ENCODE measurements at regions not wholly inside any gene's neighbourhood (a gene's known extent, or its start where the extent isn't known, plus 50 kb on each side); places are given as distances from the start of the nearest gene placed in this dataset.
A peak's percentile ranks its signal among the peaks of the same experiment; 100 is the strongest.

DNA sequence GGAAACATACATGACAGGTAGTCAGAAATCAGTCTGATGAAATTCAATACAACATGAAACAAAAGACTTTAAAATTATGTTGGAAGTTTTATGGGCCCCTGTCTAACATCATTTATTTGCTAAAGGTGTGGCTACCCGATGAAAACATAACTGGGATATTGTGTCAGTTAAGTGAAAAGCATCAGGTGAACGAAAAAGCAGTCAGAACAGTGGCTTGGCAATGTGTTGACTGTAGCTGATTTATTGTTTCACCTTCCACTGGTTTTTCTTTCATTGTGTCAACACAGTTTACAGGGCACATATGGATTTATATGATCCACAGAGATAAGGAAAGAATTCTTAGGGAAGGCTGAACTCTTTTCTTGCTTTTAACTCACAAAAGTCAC is 429.6 kb upstream of the ZNF608 start:
- no peak for DNase-seq (ENCODE audit: low spot score)

DNA sequence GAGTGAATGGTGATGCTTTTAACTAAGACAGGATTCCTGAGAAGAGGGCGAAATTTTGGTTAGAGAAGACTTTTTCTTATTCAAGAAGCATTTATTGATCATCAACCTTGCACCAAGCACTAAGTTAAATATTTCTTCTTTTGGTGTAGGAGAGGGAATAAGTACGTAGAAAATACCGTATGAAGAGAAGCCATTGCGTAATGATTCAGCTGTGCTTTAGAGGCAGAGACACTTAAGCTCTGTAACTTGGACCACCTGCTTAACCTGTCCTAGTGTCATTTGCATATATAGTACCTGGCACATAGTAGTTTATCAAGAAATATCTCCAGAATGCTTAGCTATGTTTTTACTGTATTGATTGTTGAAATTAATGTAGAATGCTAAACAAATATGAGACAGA is 430.9 kb upstream of the ZNF608 start:
- DNase-seq (ENCODE audit: low spot score) = no peak

DNA sequence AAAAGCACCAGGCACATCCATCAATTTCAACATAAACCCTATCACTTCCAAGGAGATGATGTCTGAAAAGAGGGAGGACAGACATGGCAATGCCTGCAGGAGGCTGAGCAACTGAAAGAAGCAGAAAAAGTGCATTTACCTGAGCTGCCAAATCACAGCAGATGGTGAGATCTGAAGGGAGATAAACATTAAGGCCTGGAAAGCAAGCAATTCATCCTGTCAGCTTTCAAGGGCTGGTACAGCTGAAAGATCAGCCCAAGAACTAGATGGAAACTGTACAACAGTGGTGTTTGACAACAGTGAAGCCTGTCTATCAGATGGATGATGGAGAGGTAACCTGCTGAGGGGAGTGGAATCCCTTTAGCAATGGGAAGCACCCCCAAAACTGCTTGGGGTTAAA is 433.2 kb upstream of the ZNF608 start:
- no peak for DNase-seq (ENCODE audit: low spot score)

DNA sequence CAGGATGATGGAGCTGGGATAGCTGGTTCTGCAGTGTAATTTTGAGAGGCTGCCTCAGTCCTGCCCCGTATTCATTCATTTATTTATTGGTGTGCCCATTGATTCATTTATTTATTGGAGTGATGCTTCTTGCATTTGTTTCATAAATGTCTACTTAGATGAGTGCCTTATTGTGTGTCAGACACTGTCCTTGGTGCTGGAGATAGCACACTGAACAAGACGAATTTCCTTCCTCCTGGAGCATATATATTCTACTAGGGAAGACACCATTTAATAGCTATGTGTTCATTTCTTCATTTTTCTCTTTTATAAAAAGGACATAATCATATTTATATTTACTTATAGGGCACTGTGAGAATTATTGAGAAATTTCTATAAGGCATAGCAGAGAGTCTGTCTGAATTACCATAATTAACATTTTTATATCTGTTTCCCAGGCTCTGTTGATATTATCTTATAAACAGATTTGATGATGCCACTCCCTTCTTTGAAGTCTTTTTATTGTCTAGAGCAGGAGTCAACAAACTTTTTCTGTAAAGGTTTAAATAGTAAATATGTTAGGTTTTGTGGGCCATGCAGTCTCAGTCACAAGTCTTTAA is 433.9 kb upstream of the ZNF608 start:
- DNase-seq (ENCODE audit: low spot score) = no peak

DNA sequence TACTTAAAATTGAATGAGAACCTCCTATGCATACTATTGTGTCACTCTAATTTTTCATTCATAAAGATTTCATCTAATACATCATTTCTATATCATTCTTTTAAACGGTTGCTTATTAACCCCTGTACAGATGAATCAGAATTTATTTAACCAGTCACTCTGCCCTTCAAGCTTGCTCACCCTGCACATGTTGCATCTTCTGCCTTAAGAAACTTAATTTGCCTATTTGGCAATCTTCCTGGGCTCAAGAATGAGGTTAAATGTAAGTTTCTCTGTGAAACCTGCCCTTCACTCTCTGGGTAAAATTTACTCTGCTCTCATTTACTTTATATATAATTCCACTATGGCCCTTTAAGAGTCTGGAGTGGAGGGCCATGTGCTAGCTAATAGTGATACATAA is 434.7 kb upstream of the ZNF608 start:
- DNase-seq (ENCODE audit: low spot score) = no peak

DNA sequence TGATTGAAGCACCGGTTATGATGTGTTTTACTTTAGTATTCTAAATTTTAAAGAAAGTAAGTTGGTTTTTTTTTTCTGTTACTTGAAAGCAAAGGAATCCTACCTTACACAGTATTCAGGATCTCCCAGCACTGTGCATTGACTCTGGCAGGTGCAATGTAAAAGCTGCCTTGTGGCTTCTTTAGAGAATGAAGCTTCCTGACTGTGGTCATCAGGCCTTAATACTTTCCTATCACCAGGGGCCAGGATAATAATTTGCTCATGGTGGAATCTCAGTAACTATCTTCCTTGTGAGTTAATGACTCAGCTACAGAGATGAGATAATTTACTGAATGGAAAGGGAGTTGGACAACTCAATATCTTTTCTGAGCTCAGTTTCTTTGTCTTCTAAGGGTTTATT is 435.5 kb upstream of the ZNF608 start:
- DNase-seq (ENCODE audit: low spot score) = no peak

DNA sequence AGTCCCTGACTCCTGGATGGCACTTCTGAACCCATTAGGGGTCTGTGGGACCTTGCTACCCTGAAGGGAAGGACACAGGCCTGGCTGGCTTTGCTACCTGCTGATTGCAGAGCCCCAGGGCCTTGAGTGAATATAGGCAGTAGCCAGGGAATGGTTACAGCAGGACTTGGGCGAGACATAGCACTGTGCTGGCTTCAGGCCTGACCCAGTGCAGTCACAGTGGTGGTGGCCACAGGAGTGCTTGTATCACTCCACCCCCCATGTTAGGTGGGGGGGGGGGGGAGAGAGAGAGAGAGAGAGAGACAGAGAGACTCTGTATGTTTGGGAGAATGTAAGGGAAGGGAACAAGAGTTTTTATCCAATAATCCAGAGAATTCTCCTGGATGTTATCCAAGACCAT is 439.3 kb upstream of the ZNF608 start:
- no peak for DNase-seq (ENCODE audit: low spot score)

DNA sequence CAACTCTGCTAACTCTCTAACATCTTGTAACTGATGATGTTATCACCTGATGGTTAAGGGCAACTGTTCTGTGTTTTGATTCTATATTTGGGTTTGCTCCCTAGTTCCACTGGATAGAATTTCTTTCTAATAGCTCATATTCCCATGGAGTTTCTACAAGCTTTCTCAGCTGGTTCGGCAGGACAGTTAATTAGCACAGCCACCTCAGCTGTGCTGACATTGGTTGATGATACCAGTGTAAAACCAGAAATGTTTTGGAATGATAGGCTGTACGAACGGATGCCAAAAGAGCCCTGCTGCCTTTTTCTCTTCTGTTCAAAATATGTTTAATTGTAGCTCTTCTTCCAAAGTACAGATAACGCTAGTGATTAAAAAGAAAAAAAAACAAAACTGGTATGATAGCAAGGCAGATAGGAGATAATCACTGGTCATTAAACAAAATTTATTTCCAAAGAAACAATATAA is 440.5 kb upstream of the ZNF608 start:
- DNase-seq (ENCODE audit: low spot score) = no peak

DNA sequence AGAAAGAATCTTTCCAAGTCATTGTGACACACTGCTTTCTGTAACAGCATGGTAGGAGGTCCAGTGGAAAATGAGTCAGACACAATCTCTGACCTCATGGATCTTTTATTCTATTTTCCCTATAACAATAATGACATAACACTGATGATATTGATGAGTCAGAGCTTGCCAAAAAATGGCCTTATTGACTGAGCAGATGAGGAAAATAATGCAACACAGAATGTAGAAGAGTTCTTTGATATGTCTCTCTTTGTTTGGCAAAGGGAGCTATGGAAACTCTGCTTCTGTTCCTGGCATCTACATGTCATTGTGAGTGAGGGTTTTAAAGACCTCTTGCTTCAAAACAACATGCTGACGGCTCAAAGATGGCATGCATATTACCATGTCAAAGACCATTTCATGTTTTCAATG is 443.1 kb upstream of the ZNF608 start:
- no peak for DNase-seq (ENCODE audit: low spot score)

DNA sequence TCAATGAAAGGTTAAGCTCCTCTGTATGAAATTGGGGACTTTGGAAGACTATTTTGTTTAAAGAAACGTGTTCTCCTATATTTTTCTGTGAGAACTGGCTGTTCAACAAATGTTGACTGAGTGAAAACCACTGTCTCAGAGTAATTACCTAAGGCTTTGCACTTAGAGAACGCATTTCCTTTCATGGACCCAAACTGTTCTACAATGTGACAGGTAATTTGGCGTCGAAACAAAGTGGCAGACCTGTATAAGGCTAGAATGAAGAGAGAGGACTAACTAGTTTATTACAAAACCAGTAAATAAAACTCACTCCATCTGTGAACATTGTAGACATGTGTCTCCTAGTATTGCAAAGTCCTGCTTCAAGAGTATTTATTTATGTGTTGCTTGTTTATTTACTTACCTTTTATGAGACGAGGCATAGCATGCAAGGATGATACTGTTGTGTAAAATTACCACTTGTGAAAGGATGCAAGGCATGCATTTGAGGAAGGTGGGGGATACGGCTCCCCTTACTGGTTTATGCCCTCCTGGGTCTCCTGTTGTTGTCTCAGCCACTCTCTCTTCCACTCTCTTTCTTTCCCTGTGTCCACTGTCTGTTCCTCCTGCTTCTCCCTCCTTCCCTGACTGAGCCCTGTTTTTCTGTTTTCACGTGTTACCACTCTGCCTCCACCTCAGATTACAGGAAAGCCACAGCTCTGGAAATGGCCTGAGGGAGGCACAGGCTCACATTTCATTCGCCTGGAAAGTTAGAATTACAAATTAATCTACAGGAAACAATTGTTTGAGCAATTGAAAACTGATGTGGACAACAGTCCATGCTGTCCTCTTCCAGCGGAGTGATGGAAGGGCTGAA is 444.0 kb upstream of the ZNF608 start:
- DNase-seq (ENCODE audit: low spot score) = no peak

DNA sequence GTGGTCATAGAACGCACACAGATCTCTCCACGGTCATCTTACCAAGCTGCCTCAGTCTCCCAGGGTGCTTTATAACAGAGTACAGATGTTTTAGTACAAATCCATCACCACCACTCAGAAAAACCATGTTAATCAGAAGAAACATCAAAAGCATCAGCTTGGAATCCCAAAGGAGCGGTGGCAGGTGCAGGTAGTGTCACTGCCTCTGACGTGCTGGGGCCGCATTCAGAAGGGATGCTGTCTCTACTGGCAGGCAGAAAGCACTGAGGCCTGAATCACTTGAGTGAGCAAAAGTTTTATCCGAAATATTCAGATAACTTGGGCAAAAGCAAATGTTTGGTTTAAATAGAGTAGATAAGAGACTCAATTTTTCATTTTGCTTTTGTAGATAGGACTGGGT is 448.4 kb upstream of the ZNF608 start:
- no peak for DNase-seq (ENCODE audit: low spot score)

DNA sequence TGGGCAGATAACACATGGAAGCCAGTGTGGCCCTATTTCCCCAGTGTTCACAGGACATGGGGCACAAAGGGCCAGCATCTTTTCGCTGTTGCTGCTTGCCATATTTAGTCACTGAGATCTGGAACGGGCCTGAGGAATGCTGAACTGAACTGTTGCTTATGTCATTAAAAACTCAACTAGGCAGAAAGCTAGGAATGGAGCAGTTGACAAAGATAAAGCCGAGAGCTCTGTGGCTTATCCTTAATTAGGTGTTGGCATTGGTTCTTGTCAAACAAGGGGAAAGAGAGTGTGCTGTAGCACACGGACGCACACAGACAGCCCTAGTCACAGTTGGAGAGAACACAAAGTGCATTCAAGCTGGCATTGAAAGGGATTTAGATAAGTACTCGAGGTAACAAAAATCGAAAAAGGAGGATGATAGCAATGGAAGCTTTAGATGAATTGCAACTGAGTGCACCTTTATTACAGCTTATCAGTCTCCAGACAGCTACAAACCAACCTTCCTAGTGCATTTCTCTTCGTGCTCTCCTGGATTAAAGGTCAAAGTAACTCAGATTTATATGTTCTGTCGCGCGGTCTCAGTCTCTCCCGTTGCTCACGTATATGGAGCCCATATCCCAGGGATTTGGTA is 450.2 kb upstream of the ZNF608 start:
- no peak for DNase-seq (ENCODE audit: low spot score)

DNA sequence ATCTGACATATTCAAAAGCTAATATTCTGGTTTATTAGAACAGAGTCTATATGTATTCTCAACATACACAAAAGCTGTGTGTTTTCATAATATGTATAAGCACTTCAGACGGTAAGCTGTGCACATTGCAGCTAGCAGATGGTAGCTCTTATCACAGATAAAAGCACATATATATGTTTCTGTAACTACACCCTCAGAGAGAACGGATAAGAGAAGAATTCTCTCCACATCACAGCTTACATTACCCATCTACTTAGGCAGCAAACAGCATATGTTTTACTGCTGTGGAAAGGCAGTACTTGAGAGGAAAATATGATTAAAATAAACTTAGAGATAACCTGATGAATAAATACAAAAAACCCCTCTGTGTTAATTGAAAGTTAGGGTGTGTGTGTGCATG is 450.9 kb upstream of the ZNF608 start:
- no peak for DNase-seq (ENCODE audit: low spot score)

DNA sequence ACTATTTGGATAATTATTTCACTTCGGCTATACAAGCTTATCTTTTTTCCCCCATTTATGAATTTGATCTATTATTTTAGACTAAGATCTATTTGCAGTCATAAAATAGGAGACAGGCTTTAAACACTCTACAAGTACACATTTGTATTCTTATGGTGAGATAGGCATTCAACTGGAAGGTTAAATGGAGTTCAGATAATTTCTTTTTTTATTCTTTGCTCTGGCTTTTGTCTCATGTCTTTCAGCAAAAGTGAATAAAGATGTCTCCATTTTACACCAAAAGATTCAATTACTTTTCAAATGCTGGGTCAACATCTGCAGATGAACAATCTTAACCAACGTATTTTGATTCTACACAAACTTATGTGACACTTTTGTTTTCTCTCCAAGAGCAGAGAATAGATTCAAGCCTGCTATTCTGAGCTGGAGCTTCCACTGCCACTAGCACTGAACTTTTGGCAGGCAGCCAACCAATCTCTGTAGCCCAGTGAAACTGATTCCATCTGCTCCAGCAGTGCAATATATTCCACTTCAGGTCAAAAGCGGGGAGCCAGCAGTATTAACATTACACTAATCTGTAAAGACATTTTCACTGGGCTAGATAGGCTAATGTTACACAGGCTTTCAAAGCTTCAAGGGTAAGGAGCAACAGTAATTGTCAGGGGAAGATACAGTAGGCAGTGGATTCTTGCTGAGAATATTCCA is 452.0 kb upstream of the ZNF608 start:
- DNase-seq (ENCODE audit: low spot score) = peak; percentile 38

DNA sequence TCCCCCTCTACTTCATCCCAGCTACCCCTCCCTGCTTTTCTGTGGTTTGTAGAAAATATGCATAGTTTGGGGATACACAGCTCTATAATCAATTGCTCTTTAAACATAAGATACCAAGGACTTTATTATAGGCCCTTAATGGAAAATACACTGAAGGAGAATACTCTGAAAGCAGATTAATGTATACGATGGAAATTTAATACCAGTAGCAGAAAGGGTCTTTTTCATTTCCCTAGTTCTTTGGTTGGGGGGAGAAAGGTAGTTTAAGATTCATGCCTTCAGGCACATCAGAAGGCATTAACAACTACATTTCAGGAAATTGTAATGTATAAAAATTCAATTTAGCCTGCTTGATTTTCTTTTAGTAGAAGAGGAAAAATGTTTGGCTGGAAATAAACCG is 452.9 kb upstream of the ZNF608 start:
- DNase-seq (ENCODE audit: low spot score) = no peak

DNA sequence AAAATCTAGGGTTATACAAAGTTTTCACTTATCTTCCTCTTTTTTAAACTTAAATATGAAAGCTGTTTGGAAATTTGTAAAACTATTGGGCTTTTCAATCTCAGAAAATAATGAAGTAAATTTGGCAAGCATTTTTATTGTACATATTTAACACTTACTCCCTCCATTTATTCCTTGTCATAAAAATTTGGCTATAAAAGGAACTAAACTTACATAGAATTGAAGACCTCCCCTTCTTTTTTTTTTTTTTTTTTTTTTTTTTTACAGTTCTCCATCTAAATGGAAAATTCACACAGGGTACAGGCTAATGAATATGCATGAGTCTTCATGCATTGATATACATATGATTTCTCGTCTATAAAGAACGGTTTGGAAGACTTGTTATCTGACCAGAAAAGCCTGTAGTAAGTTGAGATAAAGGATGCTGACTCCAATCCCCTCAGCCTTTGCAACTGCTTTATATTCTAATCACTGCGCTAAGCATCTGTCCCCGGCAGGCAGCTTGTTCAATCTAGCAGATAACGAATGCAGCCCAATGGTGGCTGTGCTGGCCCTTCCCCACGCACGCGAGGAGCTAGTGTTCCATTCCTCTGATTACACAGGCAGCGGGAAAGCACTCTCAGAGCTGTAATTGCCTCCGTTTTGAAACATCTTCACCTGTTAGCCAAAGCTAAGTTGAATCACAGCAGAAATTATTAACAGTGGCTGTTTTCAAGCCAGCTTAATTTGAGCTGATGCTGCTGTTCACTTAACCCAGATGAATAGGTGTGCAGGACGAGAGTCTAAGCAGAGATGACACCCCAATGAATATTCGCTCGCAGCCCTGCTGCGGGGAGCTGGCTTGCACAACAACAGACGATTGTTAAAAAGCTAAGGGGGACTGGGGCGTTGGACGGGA is 453.8 kb upstream of the ZNF608 start:
- DNase-seq (ENCODE audit: low spot score) = no peak

DNA sequence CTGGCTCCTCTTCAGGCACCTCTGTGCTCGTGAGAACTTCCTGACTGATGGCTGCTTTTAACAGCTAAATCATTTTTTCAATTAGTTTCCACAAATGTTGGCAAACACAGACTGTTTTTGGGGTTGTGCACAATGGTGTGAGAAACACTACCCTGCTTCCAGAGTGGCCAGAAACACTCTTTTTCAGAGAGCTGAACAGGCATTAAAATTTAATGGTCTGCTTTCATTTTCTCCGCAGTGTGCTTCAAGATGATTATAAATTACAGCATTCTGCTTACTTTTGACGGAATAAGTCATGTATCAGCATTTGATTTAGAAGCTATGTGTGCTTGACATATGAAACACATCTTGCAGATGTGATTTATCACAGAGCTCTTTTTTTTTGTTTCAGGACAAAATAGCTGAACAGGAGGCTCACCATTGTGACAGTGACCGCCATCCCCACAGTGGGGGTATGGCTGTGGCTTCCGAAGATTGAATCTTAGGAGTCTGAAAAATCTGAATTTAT is 454.5 kb upstream of the ZNF608 start:
- no peak for DNase-seq (ENCODE audit: low spot score)

DNA sequence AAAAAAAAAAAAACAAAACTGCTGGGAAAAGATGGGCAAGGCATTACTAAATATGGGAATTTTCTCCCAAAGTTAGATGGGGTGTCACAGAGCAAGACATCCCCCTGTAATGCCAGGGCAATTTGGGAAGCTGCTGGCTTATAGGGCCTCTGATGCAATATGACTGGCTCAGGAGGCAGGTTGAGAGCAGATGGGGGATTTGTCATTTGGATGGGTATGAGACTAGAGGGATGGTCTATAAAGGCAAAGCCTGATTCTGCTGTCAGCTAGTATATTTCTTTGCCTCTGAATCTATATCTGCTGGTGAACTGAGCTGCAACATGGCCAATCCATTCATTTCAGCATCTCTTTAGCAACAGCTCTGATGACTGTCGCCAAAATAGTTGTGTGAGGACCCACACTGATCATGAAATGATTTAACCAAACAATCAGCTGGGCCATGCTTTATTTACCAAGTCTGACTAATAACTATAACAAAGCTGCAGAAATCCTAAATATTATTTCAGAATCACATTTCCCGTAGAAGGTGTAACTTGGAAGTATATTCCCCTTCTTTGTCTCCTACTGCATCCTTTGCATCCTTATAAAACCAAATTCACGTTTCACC is 455.1 kb upstream of the ZNF608 start:
- no peak for DNase-seq (ENCODE audit: low spot score)

DNA sequence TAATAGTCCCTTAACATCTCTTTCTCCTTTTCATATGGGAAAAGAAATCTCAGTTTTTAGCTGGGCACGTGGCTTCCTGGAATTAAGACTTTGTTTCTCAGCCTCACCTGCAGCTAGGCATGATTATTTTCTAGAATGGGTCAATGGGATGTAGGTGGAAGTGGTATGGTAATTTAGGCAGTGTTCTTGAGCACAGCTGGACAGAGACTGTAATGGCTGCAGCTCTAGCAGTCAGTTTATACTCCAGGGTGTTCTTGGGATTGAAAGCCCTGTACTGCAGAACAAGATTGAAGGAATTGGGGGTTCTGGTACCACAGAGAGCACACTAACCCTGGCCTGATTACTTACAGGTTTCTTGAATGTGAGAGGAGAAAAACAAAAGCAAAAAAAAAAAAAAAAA is 455.9 kb upstream of the ZNF608 start:
- no peak for DNase-seq (ENCODE audit: low spot score)

DNA sequence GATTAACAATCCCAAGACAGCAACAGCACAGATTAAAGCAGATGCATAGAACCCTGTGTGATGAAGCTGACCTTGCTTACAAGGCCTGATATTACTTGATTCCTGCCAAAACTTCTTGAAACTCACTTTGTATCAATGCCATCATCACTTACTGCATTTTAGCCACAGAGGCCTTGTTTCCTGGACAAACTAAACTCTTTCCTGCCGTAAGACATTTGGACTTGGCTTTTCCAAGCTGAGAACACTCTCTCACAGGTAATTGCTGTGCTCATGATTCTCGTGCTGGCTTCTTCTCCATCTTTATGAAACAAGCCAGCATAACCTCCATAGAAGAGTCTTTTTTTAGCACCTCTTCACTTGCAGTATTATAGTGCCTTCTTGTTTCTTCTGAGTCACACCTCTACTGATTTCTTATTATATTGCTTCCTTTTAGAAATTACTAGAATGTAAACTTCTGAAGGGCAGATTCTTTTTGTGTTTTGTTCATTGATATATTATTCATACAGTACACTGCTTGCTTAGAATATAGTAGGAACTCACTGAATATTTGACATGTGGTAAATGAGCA is 456.5 kb upstream of the ZNF608 start:
- DNase-seq (ENCODE audit: low spot score) = no peak

DNA sequence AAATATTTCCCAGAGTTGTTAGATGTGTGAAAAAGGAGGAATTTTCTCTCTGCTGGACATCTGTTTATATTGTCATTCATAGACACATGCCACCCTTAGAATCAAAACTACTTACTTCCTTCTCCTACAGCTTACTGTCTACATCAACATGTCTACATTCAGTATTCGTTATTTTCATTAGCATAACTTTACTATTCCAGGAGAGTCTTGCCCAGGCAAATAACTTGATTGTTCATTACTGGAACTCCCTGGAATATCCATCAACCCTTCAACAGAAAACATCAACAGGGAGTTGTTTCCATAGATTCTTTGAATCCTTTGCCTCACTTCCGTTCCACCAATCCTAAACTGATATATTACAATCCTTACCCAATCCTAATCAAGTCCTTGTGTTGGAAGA is 457.5 kb upstream of the ZNF608 start:
- no peak for DNase-seq (ENCODE audit: low spot score)
